HG03175 (cell line): ENCODE measurements at regions not wholly inside any gene's neighbourhood (a gene's known extent, or its start where the extent isn't known, plus 50 kb on each side); places are given as distances from the start of the nearest gene placed in this dataset.

Experiments used
- ATAC-seq: cut with Tn5 transposase; IDR thresholded peaks from one replicate; pipeline ENCODE4 v1.9.1; 2021; ENCODE audit warnings: mild to moderate bottlenecking, moderate library complexity; ENCODE audit not compliant: unreplicated experiment

DNA sequence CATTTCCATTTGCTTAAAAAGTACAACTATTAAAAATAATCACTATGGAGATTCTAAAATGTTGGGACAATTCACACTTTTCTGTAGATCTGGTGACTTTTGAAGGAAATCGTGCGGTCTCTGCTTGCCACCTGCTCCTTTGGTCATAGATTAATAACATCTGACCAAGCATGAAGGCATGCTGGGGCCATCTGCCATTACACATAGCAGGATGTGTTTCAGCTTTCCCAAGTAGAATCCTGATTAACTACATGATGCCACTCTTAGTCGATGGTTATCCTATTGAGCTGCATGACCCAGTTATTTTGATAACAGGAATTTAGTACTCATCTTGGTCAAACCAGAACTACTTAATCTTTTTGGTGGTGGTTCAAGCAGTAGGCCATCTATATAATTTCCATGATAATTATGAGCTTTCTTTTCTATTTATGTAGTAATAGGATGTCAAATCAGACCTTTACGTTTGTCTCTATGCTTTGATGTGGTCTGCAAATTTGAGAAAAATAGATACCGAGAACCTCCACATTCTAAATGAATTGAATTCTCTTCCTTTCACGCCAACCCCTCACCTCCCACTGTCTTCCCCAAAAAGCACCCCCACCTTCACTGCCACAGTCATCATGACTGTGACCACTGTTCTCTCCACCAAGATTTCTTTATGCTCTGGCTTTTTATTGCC lies 158.1 kb downstream of the DIPK2A start:
- ATAC-seq, result no peak

DNA sequence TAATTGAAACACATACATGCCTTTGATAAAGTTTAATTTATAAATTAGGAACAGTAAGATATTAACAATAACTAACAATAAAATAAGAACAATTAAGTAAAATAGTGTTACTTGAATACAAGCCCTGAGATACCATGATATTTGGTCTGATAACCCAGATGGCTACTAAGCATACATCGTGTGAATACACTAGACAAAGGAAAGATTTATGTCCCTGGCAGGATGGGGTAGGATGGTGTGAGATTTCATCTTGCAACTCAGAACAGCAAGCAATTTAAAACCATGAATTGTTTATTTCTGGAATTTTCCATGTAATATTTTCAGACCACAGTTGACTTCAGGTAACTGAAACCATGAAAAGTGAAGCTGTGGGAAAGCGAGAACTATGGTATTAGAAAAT lies 169.5 kb downstream of the DIPK2A start:
- no peak for ATAC-seq

DNA sequence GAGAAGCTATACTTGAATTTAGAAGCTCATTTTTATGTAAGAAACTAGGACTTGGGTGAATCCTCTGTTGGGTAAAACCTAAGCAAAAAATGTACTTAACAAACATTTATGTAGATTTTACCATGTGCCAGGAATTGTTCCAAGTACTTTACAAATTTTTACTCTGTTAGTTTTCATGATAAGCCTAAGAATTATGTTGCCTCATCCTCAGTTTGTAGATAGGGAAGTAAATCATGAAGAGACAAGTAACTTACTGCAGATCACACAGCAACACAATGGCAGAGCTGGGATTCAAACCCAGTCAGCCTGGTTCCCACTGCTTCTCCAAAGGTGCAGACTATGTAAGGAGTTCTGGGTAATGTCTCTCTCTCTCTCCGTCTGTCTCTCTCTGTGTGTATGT lies 169.9 kb downstream of the DIPK2A start:
- ATAC-seq, result no peak

DNA sequence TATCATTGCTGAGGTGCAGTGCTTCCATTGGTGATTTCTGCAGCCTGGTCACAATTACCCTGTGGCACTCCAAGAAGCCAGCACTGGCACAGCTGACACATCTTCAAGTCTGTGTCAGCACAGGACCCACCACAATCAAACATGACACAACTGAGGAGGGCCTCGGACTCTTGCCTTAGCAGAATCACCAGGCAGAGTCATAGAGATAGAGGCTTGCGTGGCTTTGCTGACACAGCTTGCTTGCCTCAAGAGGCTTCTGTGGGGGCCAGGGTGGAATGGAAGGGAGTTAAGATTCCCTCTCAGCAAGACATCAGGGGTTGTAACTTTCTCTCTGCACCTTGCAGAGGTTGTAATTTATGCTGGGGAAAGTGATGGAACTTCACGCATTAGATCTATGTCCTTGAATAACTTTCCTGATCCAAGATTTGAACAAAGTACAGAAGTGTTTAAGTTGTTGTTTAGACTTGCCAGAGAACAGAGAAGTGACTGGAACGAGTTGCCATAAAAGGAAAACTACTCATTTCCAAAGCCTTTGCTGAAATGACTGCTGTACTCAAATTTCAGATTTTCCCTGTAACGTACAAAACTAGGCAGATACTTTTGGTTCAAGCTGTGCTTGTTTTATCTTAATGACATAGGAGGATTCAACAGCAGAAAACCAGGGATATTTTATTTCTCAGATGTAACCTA lies 170.7 kb downstream of the DIPK2A start:
- no peak for ATAC-seq

DNA sequence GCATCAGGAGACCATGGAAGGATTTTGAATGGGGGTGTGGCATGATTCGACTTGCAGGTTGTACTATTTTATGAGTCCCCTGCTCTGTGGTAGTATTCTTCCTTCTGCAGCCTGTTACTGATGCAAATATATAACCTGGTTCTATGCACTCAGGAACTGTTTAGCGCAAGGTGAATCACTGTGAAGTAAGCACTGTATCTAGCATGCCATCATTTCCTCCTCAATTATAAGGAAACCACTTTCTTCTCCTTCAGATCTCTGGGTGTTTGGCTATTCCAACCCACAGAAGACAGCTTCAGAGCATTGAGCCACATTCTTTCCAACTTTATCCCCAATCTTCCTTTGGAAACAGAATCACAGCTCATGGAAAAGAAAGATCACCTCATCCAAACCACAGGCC lies 176.7 kb downstream of the DIPK2A start:
- no peak for ATAC-seq

DNA sequence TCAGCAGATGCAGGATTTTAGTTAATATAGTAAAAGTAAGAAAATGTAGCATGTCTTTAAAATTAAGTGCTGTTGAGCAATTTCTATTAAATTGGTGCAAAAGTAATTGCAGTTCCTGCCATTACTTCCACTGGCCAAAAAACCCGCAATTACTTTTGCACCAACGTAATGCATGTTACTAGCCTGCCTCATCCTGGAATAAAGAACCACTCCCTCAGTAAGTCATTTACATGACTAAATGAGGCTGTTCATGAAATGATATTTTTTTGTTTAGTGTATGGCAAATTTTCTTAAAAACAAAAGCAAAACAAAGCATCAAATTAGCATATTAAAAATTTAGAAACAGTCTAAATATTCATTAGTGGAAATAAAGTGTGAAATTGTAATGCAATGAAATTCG lies 180.4 kb downstream of the DIPK2A start:
- ATAC-seq, result no peak

DNA sequence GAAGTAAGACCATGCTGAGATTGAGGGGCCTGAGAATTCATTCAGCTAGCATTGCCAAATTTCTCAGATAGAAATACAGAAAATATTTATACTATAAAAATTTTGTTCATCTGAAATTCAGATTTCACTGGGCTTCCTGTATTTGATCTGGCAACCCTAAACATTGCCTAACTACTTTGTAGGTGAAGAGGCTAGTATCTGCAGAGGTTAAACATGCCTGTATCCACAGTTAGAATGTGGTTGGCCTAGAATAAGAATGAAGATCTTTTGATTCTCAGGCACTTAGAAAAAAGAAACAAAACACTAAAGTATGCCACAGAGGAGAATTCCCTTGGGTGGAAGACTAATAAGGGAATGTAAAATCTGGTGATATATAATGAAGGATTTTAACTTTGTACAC lies 189.0 kb downstream of the DIPK2A start:
- no peak for ATAC-seq

DNA sequence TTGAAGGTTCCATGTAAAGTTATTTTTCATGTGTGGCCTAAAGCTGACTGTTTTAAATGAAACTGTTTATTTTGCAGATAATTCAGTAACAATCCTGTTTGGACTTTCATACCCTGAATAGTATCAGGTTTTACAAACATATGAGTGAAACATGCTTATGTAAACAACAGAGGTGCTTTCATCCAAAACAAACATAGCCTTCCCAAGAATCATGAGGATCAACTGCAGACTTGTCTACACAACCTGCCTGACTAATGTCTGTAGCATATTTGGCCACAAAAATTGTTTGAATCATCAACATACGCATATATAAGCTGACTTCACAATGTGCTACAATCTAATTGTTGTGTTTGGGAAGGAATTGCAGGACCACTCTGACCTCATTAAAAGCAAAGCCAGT lies 190.4 kb downstream of the DIPK2A start:
- no peak for ATAC-seq

DNA sequence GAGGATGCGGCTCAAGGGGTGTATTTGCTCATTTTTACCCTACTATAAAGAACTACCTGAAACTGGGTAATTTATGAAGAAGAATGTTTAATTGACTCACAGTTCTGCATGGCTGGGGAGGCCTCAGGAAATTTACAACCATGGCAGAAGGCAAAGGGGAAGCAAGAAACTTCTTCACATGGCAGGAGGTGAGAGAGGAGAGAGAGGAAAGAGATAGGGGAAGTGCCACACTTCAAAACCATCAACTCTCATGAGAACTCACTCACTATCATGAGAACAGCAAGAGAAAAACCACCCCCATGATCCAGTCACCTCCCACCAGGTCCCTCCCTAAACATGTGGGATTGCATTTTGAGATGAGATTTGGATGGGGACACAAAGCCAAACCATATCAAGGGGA lies 192.7 kb downstream of the DIPK2A start:
- no peak for ATAC-seq

DNA sequence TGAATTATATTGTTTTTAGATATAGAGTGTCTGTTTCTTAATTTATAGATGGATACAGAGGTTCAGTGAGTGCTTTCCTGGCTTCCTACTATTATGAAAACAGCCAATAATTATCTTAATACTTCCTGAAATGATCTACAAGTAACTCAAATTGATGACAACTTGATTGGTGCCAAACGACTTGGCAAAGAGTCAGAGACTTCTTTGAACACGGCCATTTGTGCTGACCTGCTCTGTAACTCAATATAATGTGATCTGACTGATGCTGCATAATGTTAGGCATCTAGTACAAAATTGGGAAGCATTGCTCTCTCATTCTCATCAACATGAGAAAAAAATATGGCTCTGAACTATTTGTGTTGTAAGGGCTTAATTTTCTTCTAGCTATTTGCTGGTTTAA lies 193.9 kb downstream of the DIPK2A start:
- no peak for ATAC-seq

DNA sequence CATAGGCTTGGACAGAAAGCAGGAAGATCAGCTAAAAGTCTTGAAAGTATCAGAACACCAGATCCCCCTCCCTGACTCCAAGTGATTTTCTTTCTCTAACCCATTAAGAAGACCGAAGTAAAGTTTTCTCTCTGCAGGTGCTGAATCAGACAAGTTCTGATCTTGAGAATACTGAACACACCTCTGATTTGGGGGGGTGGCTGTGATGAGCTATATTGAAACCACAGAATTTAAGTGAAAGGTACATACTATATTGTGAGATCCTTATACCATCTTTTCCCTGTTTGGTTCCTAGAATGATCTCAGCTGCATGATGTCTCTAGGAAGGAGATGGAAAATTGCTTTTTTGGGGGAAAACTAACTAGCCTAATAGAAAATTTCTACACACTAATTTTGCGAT lies 196.0 kb downstream of the DIPK2A start:
- no peak for ATAC-seq

DNA sequence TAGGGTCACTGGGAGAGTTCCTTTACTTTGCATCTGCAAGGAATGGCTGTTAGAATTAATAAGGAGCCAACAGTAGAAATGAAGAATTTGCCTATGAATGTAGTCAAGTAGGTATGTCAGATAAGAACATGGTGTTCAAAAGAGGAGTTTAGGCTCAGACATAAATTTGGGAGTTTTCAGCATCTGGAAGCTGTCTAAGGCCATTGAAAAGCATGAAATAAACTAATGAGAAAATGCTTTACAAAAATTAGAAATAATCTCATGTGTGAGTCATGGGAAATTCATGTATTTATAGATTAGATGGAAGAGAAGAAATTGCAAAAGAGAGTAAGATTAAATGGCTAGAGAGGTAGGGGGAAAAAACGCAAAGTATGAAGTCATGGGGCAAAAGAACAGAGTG lies 201.9 kb downstream of the DIPK2A start:
- no peak for ATAC-seq

DNA sequence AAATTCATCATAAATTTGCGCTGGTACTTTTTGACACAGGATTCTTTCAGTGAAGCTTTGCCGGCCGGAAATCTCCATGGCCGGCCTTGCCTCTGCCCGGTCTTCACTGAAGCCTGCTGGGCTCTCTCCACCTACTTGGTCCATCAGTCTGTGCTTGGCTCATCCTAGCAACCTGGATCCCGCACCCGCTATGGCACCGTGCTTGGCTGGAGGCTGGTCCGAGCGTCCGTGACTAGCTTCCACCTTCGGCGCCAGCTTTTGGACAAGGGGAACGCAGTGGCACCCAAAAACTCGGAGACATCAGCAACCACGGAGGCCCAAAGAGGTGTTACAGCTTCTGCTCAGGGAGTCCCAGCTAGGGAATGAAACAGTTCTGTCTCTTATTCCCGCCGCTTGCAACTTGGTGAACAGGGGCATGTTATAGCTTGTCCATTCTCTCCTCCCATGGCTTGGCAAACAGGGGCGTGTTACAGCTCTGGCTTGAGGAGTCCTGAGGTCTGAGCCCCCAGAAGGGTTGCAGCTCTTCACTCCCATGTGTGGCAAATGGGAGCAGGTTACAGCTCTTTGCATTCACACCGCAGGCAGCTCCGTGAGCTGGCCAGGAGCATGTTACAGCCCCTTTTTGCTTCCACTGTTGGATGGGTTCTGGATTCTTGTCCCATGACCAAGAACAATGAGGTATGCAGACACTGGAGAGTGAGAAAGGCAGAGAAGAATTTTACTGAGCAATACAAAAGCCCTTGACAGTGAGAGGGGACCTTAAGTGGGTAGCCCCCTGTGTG lies 204.2 kb downstream of the DIPK2A start:
- no peak for ATAC-seq

DNA sequence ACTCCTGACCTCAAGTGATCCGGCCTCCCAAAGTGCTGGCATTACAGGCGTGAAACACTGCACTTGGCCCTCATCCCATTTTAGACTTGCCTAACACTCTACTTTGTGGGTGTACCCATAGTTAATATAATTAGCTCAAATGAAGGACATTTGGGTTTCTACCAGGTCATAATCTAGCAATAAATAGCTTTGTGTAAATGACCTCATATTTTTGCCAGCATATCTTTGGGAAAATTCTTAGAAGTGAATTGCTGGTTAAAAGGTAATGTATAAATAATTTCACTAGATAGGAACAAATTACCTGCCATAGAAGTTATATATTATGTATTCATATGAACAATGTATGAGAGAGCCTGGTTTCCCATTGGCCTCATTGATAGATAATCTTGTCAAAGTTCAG lies 206.0 kb downstream of the DIPK2A start:
- no peak for ATAC-seq

DNA sequence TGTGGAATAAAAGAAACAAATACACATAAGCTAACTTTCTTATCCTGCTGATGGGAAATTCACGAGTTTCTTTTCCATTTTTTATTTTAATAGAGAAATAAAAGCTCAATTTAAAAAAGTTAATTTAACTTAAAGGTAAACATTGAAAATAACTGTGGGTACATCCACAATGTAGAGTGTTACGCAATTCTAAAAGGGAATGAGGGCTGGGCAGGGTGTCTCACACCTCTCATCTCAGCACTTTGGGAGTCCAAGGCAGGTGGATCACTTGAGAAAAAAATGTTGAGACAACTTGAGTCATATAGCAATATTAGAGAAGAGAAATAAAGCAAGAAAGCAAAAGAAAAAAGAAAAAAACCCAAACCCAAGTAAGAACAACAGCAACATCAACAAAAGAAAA lies 207.0 kb downstream of the DIPK2A start:
- ATAC-seq, result no peak

DNA sequence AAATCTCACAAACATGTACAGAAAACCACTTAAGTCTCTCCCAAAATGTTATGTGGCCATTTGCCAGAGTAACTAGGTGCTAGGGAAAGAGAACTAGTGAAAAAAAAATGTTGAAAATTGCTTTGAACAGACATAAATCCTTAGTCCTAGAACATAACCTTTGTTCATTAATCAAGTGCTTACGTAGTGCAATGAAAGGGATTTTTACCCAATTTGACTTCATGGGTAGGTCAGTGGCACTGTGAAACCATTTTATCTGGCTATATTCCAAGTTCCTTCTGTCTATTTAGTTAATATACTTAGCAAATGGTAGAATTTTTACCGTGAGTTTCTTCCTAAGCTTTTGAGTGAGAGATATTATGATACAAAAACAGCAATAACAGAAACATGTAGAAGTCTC lies 209.4 kb downstream of the DIPK2A start:
- no peak for ATAC-seq

DNA sequence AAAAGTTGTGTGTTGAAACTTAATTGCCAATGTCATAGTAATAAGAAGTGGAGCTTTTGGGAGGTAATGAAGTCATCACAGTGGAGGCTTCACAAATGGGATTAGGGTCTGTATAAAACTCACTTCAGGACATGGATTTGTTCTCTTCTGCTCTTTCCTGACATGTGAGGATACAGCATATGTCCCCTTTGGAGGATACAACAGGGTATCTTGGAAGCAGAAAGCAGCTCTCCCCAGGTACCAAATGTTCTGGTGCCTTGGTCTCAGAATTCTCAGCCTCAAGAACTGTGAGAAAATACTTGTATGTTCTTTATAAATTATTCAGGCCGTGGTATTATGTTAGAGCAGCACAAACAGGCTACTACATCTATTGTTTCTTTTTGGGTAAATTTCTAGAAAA lies 210.9 kb downstream of the DIPK2A start:
- no peak for ATAC-seq

DNA sequence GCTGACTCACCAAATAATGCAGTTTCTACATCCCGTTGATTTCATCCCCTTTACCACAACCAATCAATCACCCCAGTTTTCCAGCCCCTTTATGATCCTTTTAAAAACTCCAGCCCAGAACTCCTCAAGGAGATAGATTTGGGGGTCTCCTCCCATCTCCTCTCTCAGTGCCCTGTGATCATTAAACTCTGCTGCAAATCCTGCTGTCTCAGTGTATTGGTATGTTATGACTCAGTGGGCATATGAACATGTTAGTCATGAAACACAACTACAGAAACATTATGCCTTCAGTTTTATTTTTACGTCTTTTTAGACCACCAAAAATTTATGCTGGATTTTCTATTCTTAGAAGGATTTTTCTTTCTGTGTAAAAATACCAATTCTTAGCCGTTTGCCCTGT lies 213.7 kb downstream of the DIPK2A start:
- no peak for ATAC-seq

DNA sequence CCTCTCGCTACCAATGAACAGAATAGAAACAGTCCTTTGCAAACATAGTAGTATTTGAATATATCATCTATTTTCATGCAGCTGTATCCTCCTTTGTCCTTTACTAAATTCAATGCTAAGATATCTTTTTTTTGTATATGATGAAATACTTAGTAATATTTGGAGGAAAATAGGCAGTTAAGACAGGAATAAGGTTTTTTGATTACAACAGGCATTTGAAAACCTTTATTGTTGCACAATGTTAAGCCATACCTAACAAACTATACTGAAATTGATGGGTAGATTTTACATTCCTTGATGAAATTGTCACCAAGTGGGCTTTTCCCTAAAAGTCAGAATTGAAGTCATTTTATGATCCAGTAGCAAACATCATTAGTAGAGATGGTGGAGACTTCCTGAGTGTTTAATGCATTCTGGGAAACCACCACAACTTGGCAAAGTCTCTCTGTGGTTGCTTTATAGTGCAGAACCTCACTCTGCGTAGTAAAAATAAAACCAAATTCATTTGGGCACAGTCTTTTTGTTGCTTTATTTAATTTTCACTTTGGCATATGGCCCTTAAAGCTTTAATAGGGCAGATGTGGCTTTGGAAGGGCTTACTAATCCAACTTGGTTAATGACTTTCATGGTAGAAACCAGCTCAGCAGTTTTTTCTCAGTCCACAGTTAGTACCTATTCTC lies 216.0 kb downstream of the DIPK2A start:
- ATAC-seq, result no peak

DNA sequence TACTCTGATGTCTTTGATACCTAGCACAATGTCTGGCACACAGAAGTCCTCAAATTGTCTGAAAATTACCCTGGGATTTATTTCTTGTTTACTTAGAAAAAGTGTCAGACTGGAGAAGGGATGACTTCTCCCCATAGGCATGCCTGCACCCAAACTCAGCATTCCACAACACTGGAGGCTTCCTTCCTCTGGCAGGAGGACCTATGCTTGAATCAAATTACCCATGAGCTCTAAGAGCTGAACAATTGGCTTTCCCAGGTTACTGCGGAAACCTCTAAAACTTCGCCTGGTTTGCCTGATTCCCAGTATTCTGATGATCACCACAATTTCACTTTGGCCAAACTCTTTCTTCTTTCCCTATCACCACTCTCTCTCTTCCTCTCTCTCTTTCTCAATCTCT lies 217.4 kb downstream of the DIPK2A start:
- no peak for ATAC-seq

DNA sequence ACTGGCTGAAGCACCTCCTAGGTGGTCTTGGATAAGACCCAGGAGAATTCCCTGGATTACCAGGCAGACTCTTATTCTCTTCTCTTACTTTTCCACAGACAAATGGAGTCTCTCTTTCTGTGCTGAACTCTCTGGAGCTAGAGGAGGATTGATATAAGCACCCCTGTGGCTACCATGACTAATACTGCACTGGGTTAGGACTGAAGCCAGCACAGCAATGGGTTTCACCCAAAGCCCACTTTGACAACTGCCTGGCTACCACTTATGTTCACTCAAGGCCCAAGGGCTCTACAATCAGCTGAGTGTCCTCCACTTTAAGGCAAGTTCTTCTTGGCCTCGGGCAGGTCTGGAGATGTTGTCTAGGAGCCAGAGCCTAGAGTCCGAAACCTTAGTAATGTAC lies 225.5 kb downstream of the DIPK2A start:
- no peak for ATAC-seq

DNA sequence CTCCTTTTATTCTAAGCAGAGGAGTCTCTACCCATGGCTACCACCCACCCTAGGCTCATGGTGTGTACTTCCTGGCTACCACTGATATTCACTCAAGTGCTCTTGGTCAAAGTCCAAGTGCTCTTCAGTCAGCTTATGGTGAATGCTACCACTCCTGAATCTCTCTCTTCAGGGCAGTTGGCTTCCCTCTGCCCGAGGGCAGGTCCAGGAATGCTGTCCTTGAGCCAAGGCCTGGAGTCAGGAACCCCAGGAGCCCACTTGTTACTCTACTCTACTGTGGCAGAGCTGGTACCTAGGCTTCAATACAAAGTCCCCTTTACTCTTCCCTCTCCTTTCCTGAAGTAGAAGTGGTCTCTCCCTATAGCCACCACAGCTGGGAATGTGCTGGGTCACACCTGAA lies 226.0 kb downstream of the DIPK2A start:
- ATAC-seq, result no peak
